ENCODE measurements at regions not wholly inside any gene's neighbourhood (a gene's known extent, or its start where the extent isn't known, plus 50 kb on each side); places are given as distances from the start of the nearest gene placed in this dataset.

DNA sequence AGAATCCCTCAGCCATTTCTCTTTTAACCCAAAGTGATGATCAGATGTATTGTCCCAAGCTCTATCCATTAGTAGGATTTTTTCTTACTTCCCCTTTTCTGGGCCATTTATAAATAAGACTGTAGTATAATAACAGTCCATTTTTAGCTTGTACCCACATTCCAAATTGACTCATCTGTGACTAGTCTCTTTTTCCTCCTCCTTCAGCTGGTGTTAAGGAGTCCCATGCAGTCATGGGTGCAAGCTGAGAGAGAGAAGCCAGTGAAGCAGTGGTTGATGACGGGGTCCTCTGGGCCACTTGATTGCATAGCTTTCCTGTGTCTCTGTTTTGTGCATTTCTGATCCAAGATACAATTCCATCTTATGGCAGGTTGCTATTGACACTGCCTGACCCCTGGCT lies 476.0 kb upstream of the CD180 start:
- no peaks in the 10 kb centered on the region for H3K9me3 ChIP-seq
- TF ChIP-seq EP300 (IDR thresholded peaks at IDR 0.05) (no peak), POLR2AphosphoS5 (IDR thresholded peaks at IDR 0.05) (no peak), POLR2A (IDR thresholded peaks at IDR 0.05) (no peak)
- TF ChIP-seq, protein P1, sequence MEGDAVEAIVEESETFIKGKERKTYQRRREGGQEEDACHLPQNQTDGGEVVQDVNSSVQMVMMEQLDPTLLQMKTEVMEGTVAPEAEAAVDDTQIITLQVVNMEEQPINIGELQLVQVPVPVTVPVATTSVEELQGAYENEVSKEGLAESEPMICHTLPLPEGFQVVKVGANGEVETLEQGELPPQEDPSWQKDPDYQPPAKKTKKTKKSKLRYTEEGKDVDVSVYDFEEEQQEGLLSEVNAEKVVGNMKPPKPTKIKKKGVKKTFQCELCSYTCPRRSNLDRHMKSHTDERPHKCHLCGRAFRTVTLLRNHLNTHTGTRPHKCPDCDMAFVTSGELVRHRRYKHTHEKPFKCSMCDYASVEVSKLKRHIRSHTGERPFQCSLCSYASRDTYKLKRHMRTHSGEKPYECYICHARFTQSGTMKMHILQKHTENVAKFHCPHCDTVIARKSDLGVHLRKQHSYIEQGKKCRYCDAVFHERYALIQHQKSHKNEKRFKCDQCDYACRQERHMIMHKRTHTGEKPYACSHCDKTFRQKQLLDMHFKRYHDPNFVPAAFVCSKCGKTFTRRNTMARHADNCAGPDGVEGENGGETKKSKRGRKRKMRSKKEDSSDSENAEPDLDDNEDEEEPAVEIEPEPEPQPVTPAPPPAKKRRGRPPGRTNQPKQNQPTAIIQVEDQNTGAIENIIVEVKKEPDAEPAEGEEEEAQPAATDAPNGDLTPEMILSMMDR (IDR thresholded peaks at IDR 0.05): no peak
- H3K4me3 ChIP-seq: no peak overlapping the region
- no peaks in the 10 kb centered on the region for H3K36me3 ChIP-seq
- 83 to 90% (median 87%) methylated on average over 1 of the region's 1 CpG for WGBS, 5 donors
- no peaks in the 10 kb centered on the region for H3K27me3 ChIP-seq
- peaks cover 0 to 2% (median 0%) of the 10 kb centered on the region in 4 donors for H3K4me1 ChIP-seq
- H3K27ac ChIP-seq: no peak overlapping the region
- intact Hi-C loops (cut with DNase I; ENCODE audit: low total_unique reads): no loop called here
- DNase-seq: no peak

DNA sequence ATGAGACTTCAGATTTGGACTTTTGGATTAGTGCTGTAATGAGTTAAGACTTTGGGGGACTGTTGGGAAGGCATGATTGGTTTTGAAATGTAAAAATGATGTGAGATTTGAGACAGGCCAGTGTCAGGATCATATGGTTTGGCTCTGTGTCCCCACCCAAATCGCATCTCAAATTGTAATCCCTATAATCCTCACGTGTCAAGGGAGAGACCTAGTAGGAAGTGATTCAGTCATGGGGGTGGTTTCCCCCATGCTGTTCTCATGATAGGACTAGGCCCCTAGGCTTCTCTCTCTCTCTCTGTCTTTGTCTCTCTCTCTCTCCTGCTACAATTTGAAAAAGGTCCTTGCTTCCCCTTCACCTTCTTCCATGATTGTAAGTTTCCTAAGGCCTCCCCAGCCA lies 473.3 kb upstream of the CD180 start:
- intact Hi-C loops (cut with DNase I; ENCODE audit: low total_unique reads): no loop called here
- Histone ChIP-seq H3K27me3 (no peaks in the 10 kb centered on the region), H3K4me3 (no peak overlapping the region), H3K4me1 (no peaks in the 10 kb centered on the region), H3K9me3 (peaks cover 3 to 11% (median 7%) of the 10 kb centered on the region in 4 donors), H3K27ac (no peak overlapping the region), H3K36me3 (no peaks in the 10 kb centered on the region)
- no peak for TF ChIP-seq EP300 (IDR thresholded peaks at IDR 0.05)
- TF ChIP-seq, protein P1 (IDR thresholded peaks at IDR 0.05): no peak
- TF ChIP-seq POLR2AphosphoS5 (IDR thresholded peaks at IDR 0.05): no peak
- no peak for TF ChIP-seq POLR2A (IDR thresholded peaks at IDR 0.05)
- WGBS, 5 donors: 53 to 94% (median 88%) methylated on average over 2 of the region's 2 CpGs
- no peak for DNase-seq

DNA sequence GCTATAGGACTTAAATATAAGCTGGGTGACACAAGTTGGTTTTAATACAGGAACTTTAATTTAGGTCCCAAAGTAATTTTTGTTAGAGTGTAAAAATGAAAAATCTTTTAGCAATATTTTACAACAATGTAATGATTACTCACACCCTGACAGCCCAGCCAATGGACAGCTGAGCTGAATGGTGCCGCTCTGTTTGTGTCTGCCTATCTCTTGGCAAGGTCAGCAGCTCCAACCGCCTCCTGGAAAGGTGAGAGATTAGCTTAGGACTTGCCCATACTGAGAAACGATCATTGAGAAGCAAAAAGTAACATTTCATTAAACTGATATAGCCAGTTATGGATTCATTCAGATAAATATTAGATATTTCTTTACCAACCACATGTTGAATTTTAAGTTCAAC lies 463.6 kb upstream of the CD180 start:
- 26 to 51% (median 34%) methylated on average over 3 of the region's 3 CpGs for WGBS, 5 donors
- no peak for TF ChIP-seq EP300 (IDR thresholded peaks at IDR 0.05)
- no peak for TF ChIP-seq POLR2A (IDR thresholded peaks at IDR 0.05)
- TF ChIP-seq, protein P1 (IDR thresholded peaks at IDR 0.05): no peak
- TF ChIP-seq POLR2AphosphoS5 (IDR thresholded peaks at IDR 0.05): no peak
- no peak overlapping the region for H3K4me3 ChIP-seq

DNA sequence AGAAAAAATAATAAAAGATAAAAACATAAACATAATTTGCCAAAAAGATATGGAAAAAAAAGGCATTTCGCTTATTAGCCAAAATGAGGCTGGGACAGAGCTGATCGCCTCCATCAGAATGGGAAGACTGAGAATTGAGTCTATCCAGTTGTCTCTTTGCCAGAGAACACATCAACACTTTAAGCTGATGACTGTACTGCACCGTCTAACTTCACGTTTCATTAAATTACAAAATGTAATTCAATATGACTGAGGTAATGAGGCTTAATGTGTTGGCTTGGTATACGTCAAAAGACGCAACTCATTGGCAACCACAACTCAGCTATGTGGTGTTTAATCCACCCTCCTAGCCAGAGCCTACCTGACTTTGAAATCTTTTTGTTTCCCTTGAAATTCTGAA lies 462.7 kb upstream of the CD180 start:
- no peak overlapping the region for H3K27ac ChIP-seq
- TF ChIP-seq, protein P1 (IDR thresholded peaks at IDR 0.05): no peak
- TF ChIP-seq POLR2AphosphoS5 (IDR thresholded peaks at IDR 0.05) (no peak), POLR2A (IDR thresholded peaks at IDR 0.05) (no peak), EP300 (IDR thresholded peaks at IDR 0.05) (no peak)
- intact Hi-C loops (cut with DNase I; ENCODE audit: low total_unique reads): no loop called here

More for the DNA sequence above, 463.6 kb upstream of the CD180 start:
- H3K27ac ChIP-seq: no peak overlapping the region
- H3K36me3 ChIP-seq: no peaks in the 10 kb centered on the region
- no peaks in the 10 kb centered on the region for H3K27me3 ChIP-seq
- DNase-seq: no peak
- intact Hi-C loops (cut with DNase I; ENCODE audit: low total_unique reads): no loop called here
- no peaks in the 10 kb centered on the region for H3K4me1 ChIP-seq
- no peaks in the 10 kb centered on the region for H3K9me3 ChIP-seq

More for the DNA sequence above, 462.7 kb upstream of the CD180 start:
- Histone ChIP-seq H3K9me3 (no peaks in the 10 kb centered on the region), H3K36me3 (no peaks in the 10 kb centered on the region), H3K27me3 (no peaks in the 10 kb centered on the region), H3K4me1 (no peaks in the 10 kb centered on the region), H3K4me3 (no peak overlapping the region)
- 85 to 90% (median 88%) methylated on average over 6 of the region's 6 CpGs for WGBS, 5 donors
- no peak for DNase-seq

Data from stomach (tissue), 8 donors.